HG03378 (cell line): ENCODE measurements at regions not wholly inside any gene's neighbourhood (a gene's known extent, or its start where the extent isn't known, plus 50 kb on each side); places are given as distances from the start of the nearest gene placed in this dataset.

Experiments
- ATAC-seq: cut with Tn5 transposase; IDR thresholded peaks from one replicate; pipeline ENCODE4 v1.9.1; 2021; ENCODE audit warnings: mild to moderate bottlenecking, moderate library complexity; ENCODE audit not compliant: unreplicated experiment

- no peak for ATAC-seq
Observed at GRCh38 chr1:163257763-163258162, 55.0 kb upstream of the RGS5 start.

GRCh38 chr1:163258181-163258580, 55.5 kb upstream of the RGS5 start:
- ATAC-seq, result no peak

- peak; percentile 64 for ATAC-seq
Observed at GRCh38 chr1:163263818-163264655, 57.7 kb upstream of the NUF2 start.

- no peak for ATAC-seq
Observed at GRCh38 chr1:163265547-163265946, 56.2 kb upstream of the NUF2 start.

- no peak for ATAC-seq
Observed at GRCh38 chr1:163267962-163268361, 53.8 kb upstream of the NUF2 start.

GRCh38 chr1:163271535-163271934, 50.2 kb upstream of the NUF2 start:
- ATAC-seq, result no peak
